AG09319 (cell line): ENCODE measurements at regions not wholly inside any gene's neighbourhood (a gene's known extent, or its start where the extent isn't known, plus 50 kb on each side); places are given as distances from the start of the nearest gene placed in this dataset.

Experiments
- DNase-seq: peaks from one replicate; pipeline ENCODE4 v3.0.0-alpha.2; 2010; ENCODE audit warnings: low read depth; ENCODE audit errors: extremely low read depth
- TF ChIP-seq, protein P1 (sequence below): IDR thresholded peaks from 2 replicates; pipeline ENCODE4 v1.5.1; 2011; ENCODE audit warnings: low read depth, mild to moderate bottlenecking, inconsistent platforms, low read length, moderate library complexity

DNA sequence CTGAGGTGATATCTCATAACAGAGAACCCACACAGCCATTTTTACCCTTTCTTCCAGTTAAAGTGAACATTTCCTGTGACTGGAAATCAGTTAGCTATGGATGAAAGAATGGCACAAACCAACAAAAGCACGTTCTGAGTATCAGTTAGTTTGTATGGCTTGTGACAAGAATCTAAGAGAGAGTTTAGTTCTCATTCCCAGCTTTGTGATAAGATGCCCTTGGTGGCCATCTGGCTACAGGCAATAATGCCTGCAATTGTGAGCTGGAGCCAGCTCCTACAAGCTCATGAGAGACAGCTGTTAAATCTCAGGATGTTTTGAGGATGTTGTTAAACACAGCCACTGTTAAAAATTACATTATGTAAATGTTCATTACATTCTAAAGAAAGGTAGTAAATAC lies 122.0 kb upstream of the FRMD6 start:
- TF ChIP-seq, protein P1, sequence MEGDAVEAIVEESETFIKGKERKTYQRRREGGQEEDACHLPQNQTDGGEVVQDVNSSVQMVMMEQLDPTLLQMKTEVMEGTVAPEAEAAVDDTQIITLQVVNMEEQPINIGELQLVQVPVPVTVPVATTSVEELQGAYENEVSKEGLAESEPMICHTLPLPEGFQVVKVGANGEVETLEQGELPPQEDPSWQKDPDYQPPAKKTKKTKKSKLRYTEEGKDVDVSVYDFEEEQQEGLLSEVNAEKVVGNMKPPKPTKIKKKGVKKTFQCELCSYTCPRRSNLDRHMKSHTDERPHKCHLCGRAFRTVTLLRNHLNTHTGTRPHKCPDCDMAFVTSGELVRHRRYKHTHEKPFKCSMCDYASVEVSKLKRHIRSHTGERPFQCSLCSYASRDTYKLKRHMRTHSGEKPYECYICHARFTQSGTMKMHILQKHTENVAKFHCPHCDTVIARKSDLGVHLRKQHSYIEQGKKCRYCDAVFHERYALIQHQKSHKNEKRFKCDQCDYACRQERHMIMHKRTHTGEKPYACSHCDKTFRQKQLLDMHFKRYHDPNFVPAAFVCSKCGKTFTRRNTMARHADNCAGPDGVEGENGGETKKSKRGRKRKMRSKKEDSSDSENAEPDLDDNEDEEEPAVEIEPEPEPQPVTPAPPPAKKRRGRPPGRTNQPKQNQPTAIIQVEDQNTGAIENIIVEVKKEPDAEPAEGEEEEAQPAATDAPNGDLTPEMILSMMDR = no peak
- no peak for DNase-seq

DNA sequence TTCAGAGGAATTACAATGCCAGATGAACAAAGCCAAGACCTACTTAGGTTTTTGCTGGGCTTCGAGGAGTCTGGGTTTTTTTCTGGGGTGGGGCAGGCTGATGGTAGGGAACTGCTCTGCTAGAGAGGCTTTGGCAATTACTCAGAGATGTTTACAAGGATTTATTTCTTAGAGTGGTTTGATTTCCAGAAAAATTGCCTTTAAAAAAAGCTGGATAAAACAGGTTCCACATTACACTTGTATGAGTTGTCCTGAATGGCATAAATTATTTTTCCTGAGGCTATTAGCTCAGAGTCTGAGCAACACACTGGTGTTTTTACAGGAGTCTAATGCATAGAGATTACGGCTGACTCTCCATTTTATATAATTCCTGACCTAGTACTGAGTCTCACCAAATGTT lies 118.5 kb upstream of the FRMD6 start:
- DNase-seq = no peak
- TF ChIP-seq, protein P1 = no peak

DNA sequence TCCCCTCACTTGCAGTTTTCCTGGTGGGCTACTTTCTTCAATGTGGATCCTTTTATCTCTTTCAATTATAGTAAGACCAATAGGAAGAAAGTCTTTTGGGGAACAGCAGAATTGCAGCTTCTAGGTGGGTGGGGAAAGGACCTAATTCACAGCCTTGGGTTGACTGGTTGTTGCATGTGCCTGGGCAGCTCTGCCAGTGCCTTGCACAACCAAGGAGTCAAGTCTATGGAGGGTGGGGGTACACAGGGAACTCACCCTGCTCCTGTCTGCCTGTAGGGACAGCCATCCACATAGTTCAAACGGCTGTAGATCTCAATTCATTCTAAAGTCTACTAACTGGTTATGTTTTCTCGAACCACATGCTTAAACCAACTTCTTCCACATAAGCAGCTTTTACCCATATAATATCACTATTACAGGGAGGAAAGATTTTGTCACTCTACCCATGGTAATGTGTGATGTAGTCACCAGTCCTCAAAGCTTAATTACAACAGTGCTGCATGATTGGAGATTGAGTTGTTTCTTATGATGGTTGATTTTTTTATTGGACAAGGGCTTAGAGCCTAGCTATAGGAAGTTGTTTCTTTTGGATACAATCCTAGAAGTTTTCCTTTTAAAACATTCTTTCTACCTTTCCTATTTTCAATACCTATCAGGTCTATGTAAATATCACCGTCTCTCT lies 117.7 kb upstream of the FRMD6 start:
- TF ChIP-seq, protein P1 = no peak
- no peak for DNase-seq

DNA sequence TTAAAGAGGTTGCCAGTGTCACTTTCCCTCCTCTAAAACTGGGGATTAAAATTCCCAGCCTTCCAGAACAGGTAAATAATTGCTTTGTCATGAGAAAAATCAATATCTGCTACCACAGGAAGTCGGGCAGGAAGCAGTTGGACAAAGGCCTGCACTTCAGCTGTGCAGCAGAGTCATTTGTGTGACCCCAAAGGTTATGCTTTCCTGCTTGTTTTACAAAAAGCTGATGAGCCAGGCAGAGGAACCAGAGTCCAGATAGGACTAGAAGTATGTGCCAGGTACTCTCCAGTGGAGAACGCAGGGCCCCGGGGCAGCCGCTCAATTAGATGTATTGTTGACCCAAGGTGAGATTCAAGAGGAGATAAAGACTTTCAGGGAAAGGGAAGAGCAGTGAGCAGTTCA lies 117.1 kb upstream of the FRMD6 start:
- DNase-seq = no peak
- TF ChIP-seq, protein P1 = no peak

DNA sequence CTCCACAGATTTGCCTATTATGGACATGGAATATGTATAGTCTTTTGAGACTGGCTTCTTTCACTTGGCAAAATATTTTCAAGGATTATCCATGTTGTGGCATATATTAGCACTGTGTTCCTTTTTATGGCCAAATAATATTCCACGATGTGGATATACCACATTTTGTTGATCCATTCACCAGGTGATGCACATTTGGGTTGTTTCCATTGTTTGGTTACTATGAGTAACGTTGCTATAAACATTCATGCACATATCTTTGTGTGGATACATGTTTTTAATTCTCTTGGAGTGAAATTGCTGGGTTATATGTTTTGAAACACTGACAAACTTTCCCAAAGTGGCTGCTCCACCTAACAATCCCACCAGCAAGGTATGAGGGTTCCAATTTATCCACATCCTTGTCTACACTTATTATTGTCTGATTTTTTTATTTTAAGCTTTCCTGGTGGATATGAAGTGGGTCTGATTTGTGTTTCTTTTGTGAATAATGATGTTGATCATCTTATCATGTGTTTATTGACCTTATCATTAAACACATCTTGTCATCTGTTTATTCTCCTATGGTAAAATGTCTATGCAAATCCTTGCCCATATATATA lies 116.2 kb upstream of the FRMD6 start:
- DNase-seq = no peak
- TF ChIP-seq, protein P1 = no peak

DNA sequence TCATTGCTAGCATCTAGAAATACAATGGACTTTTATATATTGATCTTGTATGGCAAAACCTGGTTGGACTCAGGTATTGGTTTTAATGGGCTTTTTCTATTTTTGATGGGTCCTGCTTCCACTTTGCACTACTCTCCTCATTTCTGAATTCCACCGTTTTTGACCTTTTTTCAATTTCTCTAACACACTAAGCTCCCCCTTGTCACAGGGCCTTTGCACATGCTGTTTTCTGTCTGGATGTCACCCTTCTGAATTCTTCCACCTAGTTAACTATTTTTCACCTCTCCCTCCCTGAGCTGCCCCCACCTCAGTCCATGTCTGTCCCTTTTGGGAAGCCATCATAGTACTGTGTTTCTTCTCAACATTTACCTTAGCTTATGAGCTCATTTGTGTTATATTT lies 112.7 kb upstream of the FRMD6 start:
- no peak for DNase-seq
- TF ChIP-seq, protein P1 = no peak

DNA sequence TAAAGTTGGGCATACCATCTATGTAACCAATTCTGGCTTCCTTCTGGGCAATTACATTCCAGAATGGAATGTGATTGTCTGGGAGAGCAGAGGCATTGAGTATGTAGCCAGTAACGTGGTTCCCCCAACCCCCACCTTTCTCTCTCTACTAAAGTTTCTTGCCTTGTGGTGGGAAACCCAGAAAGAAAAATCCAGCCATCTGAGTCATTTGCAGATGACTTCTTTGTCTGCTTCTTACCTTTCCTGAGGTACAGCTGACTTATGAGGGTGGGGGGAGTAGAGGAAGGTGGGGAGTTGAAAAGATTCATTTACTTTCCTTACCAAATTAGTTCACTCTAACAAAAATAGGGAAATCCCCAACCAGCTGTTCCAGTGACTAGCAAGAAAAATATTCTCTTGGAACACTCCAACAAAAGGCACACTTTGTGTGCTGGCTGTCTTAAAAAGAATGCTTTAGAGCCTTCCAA lies 112.1 kb upstream of the FRMD6 start:
- TF ChIP-seq, protein P1 = no peak
- no peak for DNase-seq
